WTC11 (cell line): ENCODE measurements at regions not wholly inside any gene's neighbourhood (a gene's known extent, or its start where the extent isn't known, plus 50 kb on each side); places are given as distances from the start of the nearest gene placed in this dataset.

Source experiments
- NFYB ChIP-seq: sonication (generic); formaldehyde crosslinking; conservative IDR thresholded peaks from 2 replicates; pipeline ENCODE4 v1.8.0; 2022; ENCODE audit warnings: low read depth, missing genetic modification reagents
- TEAD4 ChIP-seq: sonication (generic); formaldehyde crosslinking; IDR thresholded peaks from 2 replicates; pipeline ENCODE4 v1.8.0; 2022; ENCODE audit warnings: mild to moderate bottlenecking, missing genetic modification reagents
- TF ChIP-seq, protein P1 (sequence below): fragments of 200-600 bp; IDR thresholded peaks from 2 replicates; pipeline ENCODE4 v1.8.0; 2022; ENCODE audit warnings: antibody characterized with exemption

DNA sequence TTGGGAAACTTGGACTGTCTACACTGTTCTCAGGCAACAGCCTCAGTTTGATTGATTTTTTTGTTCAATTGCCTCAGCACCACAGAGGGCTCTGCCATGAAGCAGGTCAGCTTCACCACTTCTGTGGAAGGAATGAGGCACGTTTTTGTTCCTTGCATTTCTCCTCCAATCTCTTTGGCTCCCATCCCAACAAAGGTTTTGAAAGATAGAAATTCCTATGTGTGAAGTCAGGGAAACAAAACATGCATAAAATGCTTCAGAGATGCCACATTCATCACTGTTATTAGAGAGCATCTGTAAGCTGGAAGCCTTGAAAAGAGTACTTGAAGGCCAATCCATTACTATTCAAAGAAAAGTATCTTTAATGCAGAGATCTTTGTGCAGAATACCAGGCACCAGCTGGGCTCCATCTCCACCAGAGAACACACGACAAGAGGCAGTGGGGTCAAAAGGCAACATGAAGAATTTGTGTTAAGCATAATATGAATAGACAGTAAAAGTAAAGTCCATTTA, 249.1 kb upstream of the LYZL1 start:
- no peak for TF ChIP-seq TEAD4
- TF ChIP-seq, protein P1, sequence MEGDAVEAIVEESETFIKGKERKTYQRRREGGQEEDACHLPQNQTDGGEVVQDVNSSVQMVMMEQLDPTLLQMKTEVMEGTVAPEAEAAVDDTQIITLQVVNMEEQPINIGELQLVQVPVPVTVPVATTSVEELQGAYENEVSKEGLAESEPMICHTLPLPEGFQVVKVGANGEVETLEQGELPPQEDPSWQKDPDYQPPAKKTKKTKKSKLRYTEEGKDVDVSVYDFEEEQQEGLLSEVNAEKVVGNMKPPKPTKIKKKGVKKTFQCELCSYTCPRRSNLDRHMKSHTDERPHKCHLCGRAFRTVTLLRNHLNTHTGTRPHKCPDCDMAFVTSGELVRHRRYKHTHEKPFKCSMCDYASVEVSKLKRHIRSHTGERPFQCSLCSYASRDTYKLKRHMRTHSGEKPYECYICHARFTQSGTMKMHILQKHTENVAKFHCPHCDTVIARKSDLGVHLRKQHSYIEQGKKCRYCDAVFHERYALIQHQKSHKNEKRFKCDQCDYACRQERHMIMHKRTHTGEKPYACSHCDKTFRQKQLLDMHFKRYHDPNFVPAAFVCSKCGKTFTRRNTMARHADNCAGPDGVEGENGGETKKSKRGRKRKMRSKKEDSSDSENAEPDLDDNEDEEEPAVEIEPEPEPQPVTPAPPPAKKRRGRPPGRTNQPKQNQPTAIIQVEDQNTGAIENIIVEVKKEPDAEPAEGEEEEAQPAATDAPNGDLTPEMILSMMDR = no peak
- TF ChIP-seq NFYB (CRISPR knock-in tag) = no peak
